PC-9 (cell line): ENCODE measurements at regions not wholly inside any gene's neighbourhood (a gene's known extent, or its start where the extent isn't known, plus 50 kb on each side); places are given as distances from the start of the nearest gene placed in this dataset.

ENCODE experiments used
- BruUV-seq: library from RNA; stranded (reverse); fragments of 400-500 nt; replicated peaks from 2 replicates; lab custom pipeline; 2021; lab: Mats Ljungman, UMichigan
- CTCF ChIA-PET: fragments of 300-600 bp; sonication (Branson Sonifier 250); formaldehyde crosslinking; loops from one replicate; lab custom pipeline; 2022; ENCODE audit warnings: antibody characterized with exemption; lab: Charles Lee
- POLR2A ChIA-PET: fragments of 300-600 bp; sonication (Branson Sonifier 250); formaldehyde crosslinking; loops from one replicate; lab custom pipeline; 2022; ENCODE audit warnings: antibody characterized with exemption; ENCODE audit not compliant: unreplicated experiment; lab: Charles Lee
- DNase-seq, 2 experiments: peaks; one replicate each; pipeline versions ENCODE4 v3.0.0 to v3.0.0-alpha.2; 2015 to 2022; ENCODE audit warnings: mixed read lengths in 1 of 2
- H2AFZ ChIP-seq: fragments of 200-600 bp; sonication (generic); 2 replicates; pipeline ENCODE4 v1.8.1; 2017; ENCODE audit warnings: antibody characterized with exemption
- H3F3A ChIP-seq: fragments of 200-600 bp; sonication (generic); 2 replicates; pipeline ENCODE4 v1.8.1; 2017; ENCODE audit warnings: antibody characterized with exemption, mild to moderate bottlenecking, low read depth; ENCODE audit not compliant: insufficient read depth
- H3K27ac ChIP-seq: fragments of 200-600 bp; sonication (generic); 2 replicates; pipeline ENCODE4 v1.6.1; 2016; ENCODE audit warnings: mixed run types
- H3K27me3 ChIP-seq: fragments of 200-600 bp; sonication (generic); 2 replicates; pipeline ENCODE4 v1.6.1; 2016; ENCODE audit warnings: low read depth, mixed run types; ENCODE audit not compliant: insufficient read depth
- H3K36me3 ChIP-seq: fragments of 200-600 bp; sonication (generic); 2 replicates; pipeline ENCODE4 v1.6.1; 2016; ENCODE audit warnings: low read depth, mixed run types
- H3K4me1 ChIP-seq: fragments of 200-600 bp; sonication (generic); replicated peaks from 2 replicates; pipeline ENCODE4 v1.6.1; 2016; ENCODE audit warnings: mixed run types; ENCODE audit not compliant: insufficient read depth
- H3K4me2 ChIP-seq: fragments of 200-600 bp; sonication (generic); 2 replicates; pipeline ENCODE4 v1.6.1; 2017; ENCODE audit warnings: mixed run types
- H3K4me3 ChIP-seq: fragments of 200-600 bp; sonication (generic); 2 replicates; pipeline ENCODE4 v1.6.1; 2016; ENCODE audit warnings: mixed run types
- H3K79me2 ChIP-seq: fragments of 200-600 bp; sonication (generic); 2 replicates; pipeline ENCODE4 v1.6.1; 2017; ENCODE audit warnings: low read depth, mixed run types
- H3K9me2 ChIP-seq: fragments of 200-600 bp; sonication (generic); 2 replicates; pipeline ENCODE4 v1.8.1; 2017; ENCODE audit warnings: mild to moderate bottlenecking; ENCODE audit not compliant: insufficient read depth
- H3K9me3 ChIP-seq: fragments of 200-600 bp; sonication (generic); 2 replicates; pipeline ENCODE4 v1.8.1; 2016; ENCODE audit warnings: low read depth; ENCODE audit not compliant: insufficient read depth
- H4K20me1 ChIP-seq: fragments of 200-600 bp; sonication (generic); 2 replicates; pipeline ENCODE4 v1.8.1; 2017; ENCODE audit not compliant: insufficient read depth
- EZH2 ChIP-seq: fragments of 200-600 bp; sonication (generic); IDR thresholded peaks from 2 replicates; pipeline ENCODE4 v1.8.0; 2017; ENCODE audit warnings: antibody characterized with exemption, low read depth
- intact Hi-C: fragments of 100-400 bp; cut with micrococcal nuclease; formaldehyde crosslinking; loops from one replicate; pipeline ENCODE4 v1.10.0; 2022; ENCODE audit not compliant: unreplicated experiment
- TF ChIP-seq, protein P1 (sequence below): fragments of 200-600 bp; sonication (generic); conservative IDR thresholded peaks from 2 replicates; pipeline ENCODE4 v1.6.1; 2017; ENCODE audit warnings: mixed run types, antibody characterized with exemption, mild to moderate bottlenecking, moderate library complexity

DNA sequence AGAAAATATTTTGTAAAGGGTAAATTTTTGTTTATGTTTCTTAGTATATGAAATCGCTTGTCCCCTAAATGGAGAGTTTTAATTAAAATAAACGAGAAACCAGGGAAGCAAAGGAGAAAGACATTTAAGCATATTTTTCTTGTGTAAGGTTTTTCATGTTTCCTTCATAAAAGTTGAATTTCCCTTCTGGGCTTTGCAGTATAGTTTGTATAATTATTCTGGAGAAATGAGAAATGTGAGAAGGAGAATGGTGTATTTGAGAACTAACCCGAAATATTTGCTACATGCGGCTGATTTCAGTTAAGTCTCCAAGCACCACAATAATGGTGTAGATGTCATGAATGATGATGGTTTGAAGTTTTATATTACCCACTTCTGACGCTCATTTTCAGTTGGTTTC, 307.7 kb upstream of the SEL1L start:
- ChIA-PET CTCF (no interaction called here), POLR2A (no interaction called here)
- DNase-seq: no peak
- Histone ChIP-seq H3K79me2 (no peaks in the 10 kb centered on the region), H3K27me3 (no peaks in the 10 kb centered on the region), H3K4me1 (no peaks in the 10 kb centered on the region), H3K4me2 (no peak overlapping the region), H2AFZ (no peak overlapping the region), H4K20me1 (no peaks in the 10 kb centered on the region), H3K9me3 (no peaks in the 10 kb centered on the region), H3K9me2 (no peaks in the 10 kb centered on the region), H3K4me3 (no peak overlapping the region), H3F3A (no peaks in the 10 kb centered on the region), H3K27ac (no peak overlapping the region), H3K36me3 (no peaks in the 10 kb centered on the region)
- intact Hi-C loops: no loop called here
- no TSS peak for BruUV-seq
- TF ChIP-seq EZH2: no peak
- TF ChIP-seq, protein P1, sequence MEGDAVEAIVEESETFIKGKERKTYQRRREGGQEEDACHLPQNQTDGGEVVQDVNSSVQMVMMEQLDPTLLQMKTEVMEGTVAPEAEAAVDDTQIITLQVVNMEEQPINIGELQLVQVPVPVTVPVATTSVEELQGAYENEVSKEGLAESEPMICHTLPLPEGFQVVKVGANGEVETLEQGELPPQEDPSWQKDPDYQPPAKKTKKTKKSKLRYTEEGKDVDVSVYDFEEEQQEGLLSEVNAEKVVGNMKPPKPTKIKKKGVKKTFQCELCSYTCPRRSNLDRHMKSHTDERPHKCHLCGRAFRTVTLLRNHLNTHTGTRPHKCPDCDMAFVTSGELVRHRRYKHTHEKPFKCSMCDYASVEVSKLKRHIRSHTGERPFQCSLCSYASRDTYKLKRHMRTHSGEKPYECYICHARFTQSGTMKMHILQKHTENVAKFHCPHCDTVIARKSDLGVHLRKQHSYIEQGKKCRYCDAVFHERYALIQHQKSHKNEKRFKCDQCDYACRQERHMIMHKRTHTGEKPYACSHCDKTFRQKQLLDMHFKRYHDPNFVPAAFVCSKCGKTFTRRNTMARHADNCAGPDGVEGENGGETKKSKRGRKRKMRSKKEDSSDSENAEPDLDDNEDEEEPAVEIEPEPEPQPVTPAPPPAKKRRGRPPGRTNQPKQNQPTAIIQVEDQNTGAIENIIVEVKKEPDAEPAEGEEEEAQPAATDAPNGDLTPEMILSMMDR: no peak

DNA sequence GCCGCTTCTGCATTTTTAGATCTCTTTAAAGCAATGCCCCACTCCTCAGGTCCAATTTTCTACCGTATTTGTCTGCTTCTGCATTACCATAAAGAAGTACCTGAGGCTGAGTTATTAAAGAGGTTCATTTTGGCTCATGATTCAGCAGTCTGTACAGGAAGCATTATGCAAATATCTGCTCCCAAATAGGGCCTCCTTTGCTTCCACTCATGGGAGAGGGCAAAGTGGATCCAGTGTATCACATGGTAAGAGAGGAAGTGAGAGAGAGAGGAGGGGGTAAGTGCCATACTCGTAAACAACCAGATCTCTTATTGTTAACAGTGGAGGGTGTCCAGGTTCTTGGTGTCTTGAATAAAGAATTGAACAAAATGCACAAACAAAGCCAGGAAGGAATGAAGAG, 316.1 kb upstream of the SEL1L start:
- Histone ChIP-seq H3K9me2 (no peaks in the 10 kb centered on the region), H3K4me1 (no peaks in the 10 kb centered on the region), H3K36me3 (no peaks in the 10 kb centered on the region), H3K4me3 (no peak overlapping the region), H3K27me3 (no peaks in the 10 kb centered on the region), H2AFZ (no peak overlapping the region), H3K4me2 (no peak overlapping the region), H3K27ac (no peak overlapping the region), H3K9me3 (0 out of 2 replicates have a peak, but pooled peaks cover 2% of the 10 kb centered on the region), H3K79me2 (no peaks in the 10 kb centered on the region), H4K20me1 (no peaks in the 10 kb centered on the region), H3F3A (no peaks in the 10 kb centered on the region)
- POLR2A ChIA-PET: no interaction called here
- intact Hi-C loops: no loop called here
- TF ChIP-seq EZH2: no peak
- TF ChIP-seq, protein P1: no peak
- DNase-seq: no peak
- BruUV-seq: no TSS peak
- CTCF ChIA-PET: no interaction called here

DNA sequence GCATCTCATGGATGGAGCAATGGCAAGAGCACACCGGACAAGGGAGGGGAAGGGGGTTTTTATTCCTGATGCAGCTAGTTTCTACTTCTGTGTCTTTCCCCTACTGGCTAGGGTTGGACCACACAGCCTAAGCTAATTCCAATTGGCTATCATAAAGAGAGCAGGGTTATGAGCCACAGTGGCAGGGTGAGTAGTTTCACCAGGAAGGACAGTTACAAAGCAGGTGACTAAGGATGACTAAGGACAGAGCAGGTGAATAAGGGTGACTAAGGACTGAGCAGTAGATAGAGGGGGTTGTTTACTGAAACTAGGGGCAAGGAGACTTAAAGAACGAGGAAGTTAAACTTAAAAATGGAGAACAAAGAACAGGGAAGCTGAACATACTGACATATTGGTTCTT, 321.4 kb upstream of the SEL1L start:
- no peak overlapping the region for H3K4me3 ChIP-seq
- no peaks in the 10 kb centered on the region for H3K27me3 ChIP-seq
- no peak for TF ChIP-seq EZH2
- TF ChIP-seq, protein P1: no peak
- ChIA-PET POLR2A (no interaction called here), CTCF (no interaction called here)
- no peaks in the 10 kb centered on the region for H3F3A ChIP-seq
- no peak for DNase-seq
- H2AFZ ChIP-seq: no peak overlapping the region
- H3K9me3 ChIP-seq: 0 out of 2 replicates have a peak, but pooled peaks cover 2% of the 10 kb centered on the region
- no TSS peak for BruUV-seq
- H4K20me1 ChIP-seq: no peaks in the 10 kb centered on the region
- no peak overlapping the region for H3K27ac ChIP-seq
- intact Hi-C loops: no loop called here
- no peaks in the 10 kb centered on the region for H3K9me2 ChIP-seq
- H3K36me3 ChIP-seq: no peaks in the 10 kb centered on the region
- no peak overlapping the region for H3K4me2 ChIP-seq
- H3K4me1 ChIP-seq: no peaks in the 10 kb centered on the region
- H3K79me2 ChIP-seq: no peaks in the 10 kb centered on the region
